Spleen (tissue), 11 donors: ENCODE measurements at regions not wholly inside any gene's neighbourhood (a gene's known extent, or its start where the extent isn't known, plus 50 kb on each side); places are given as distances from the start of the nearest gene placed in this dataset.

Source experiments
- DNase-seq: peaks from one replicate; pipeline ENCODE4 v3.0.0-alpha.2; 2020
- H3K27ac ChIP-seq, 8 donors: fragments of 200-600 bp; sonication (generic) in 7 of 8; 1 replicate in 4 of 8; 2 replicates in 4 of 8; pipeline versions ENCODE4 v1.5.0 to v1.8.0; 2016 to 2021; ENCODE audit warnings: inconsistent platforms in 4 of 8, mild to moderate bottlenecking in 4 of 8, moderate library complexity in 1 of 8
- H3K27me3 ChIP-seq, 7 donors: fragments of 200-600 bp; sonication (generic) in 6 of 7; replicated peaks in 1 of 7; 1 replicate in 4 of 7; 2 replicates in 3 of 7; pipeline versions ENCODE4 v1.5.0 to v1.8.0; 2016 to 2021; ENCODE audit warnings: inconsistent platforms in 3 of 7, mild to moderate bottlenecking in 1 of 7
- H3K36me3 ChIP-seq, 6 donors: fragments of 200-600 bp; sonication (generic) in 5 of 6; 1 replicate in 4 of 6; 2 replicates in 2 of 6; pipeline versions ENCODE4 v1.5.0 to v1.8.0; 2016 to 2021; ENCODE audit warnings: inconsistent platforms in 2 of 6
- H3K4me1 ChIP-seq, 6 donors: fragments of 200-600 bp; sonication (generic) in 5 of 6; 1 replicate in 3 of 6; 2 replicates in 3 of 6; pipeline versions ENCODE4 v1.5.0 to v1.8.0; 2016 to 2021; ENCODE audit warnings: inconsistent platforms in 3 of 6
- H3K4me3 ChIP-seq, 8 donors: fragments of 200-600 bp; sonication (generic) in 7 of 8; 1 replicate in 4 of 8; 2 replicates in 4 of 8; pipeline versions ENCODE4 v1.5.0 to v1.8.0; 2016 to 2021; ENCODE audit warnings: inconsistent platforms in 4 of 8, mild to moderate bottlenecking in 4 of 8, moderate library complexity in 2 of 8
- H3K9me3 ChIP-seq, 8 donors: fragments of 200-600 bp; sonication (generic) in 7 of 8; 1 replicate in 4 of 8; 2 replicates in 4 of 8; pipeline versions ENCODE4 v1.5.0 to v1.8.0; 2016 to 2021; ENCODE audit warnings: inconsistent platforms in 4 of 8
- POLR2A ChIP-seq, 3 donors: fragments of 450-650 bp; IDR thresholded peaks; one replicate each; pipeline ENCODE4 v1.5.1; 2017; ENCODE audit warnings: antibody characterized with exemption in 3 of 3, mild to moderate bottlenecking in 1 of 3
- POLR2AphosphoS5 ChIP-seq, 3 donors: sonication (generic); formaldehyde crosslinking; IDR thresholded peaks; one replicate each; pipeline ENCODE4 v1.5.1; 2017; ENCODE audit warnings: antibody characterized with exemption in 3 of 3
- WGBS, 5 donors: extraction: QIAGEN DNeasy Blood & Tissue Kit in 3 of 5; methylation state at CpG; one replicate each; pipeline versions ENCODE4 v1.1.5 to v1.1.7; 2013 to 2018; 5-methylcytosine and 5-hydroxymethylcytosine counted together
- intact Hi-C: fragments of 100-400 bp; cut with DNase I; formaldehyde crosslinking; loops from one replicate; pipeline ENCODE4 v1.15.0; 2023; ENCODE audit warnings: low total_unique reads
- TF ChIP-seq, protein P1 (sequence below), 11 experiments: fragments of 200-600 bp in 7 of 11; fragments of 450-650 bp in 4 of 11; sonication (generic) in 4 of 11; IDR thresholded peaks in 8 of 11; conservative IDR thresholded peaks in 3 of 11; 1 replicate in 7 of 11; 2 replicates in 4 of 11; pipeline versions ENCODE4 v1.4.0 to v1.8.0; 2016 to 2021; ENCODE audit warnings: antibody characterized with exemption in 11 of 11, inconsistent platforms in 4 of 11, mild to moderate bottlenecking in 1 of 11
- donor health status: healthy with polysubstance abuse.
- donor health status: DM: no; HTN: no; CAD: no; lungs with moderate emphysema.
- donor health status: DM: no; HTN: no; CAD: no.
- donor health status: Bipolar disorder and iron deficiency.
- donor health status: healthy.
- donor health status: DM: no; HTN: no; CAD: no.
- donor health status: DM: yes; HTN: yes; CAD: no.

DNA sequence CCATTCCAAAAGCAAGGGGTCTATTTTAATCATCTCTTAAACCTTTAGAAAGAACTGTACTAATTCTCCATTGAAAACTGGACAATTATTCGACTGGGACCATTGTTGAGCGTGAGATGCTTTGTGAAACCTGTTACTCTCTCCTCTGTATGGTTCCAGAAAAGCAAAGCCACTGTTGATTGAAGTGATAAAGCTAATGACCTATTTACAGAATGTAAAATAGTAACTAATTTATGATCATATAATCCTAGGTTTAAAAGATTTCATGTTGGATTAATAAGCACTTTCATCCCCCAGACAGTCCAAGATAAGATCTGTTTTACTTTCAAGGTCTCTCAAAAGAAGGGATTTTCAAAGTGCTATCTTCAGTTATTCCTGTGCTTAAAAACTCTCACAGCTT, 614.5 kb downstream of the TMA16 start:
- no peaks in the 10 kb centered on the region for H3K9me3 ChIP-seq
- H3K27ac ChIP-seq = no peak overlapping the region
- intact Hi-C loops = no loop called here
- H3K4me3 ChIP-seq = no peak overlapping the region
- no peak for DNase-seq
- WGBS, 5 donors = 69 to 92% (median 81%) methylated on average over 2 of the region's 2 CpGs
- no peak for TF ChIP-seq POLR2A (IDR thresholded peaks at IDR 0.05)
- TF ChIP-seq, protein P1, sequence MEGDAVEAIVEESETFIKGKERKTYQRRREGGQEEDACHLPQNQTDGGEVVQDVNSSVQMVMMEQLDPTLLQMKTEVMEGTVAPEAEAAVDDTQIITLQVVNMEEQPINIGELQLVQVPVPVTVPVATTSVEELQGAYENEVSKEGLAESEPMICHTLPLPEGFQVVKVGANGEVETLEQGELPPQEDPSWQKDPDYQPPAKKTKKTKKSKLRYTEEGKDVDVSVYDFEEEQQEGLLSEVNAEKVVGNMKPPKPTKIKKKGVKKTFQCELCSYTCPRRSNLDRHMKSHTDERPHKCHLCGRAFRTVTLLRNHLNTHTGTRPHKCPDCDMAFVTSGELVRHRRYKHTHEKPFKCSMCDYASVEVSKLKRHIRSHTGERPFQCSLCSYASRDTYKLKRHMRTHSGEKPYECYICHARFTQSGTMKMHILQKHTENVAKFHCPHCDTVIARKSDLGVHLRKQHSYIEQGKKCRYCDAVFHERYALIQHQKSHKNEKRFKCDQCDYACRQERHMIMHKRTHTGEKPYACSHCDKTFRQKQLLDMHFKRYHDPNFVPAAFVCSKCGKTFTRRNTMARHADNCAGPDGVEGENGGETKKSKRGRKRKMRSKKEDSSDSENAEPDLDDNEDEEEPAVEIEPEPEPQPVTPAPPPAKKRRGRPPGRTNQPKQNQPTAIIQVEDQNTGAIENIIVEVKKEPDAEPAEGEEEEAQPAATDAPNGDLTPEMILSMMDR (IDR thresholded peaks at IDR 0.05 in 8 of 11, conservative IDR thresholded peaks at IDR 0.05 in 3 of 11) = no peak
- TF ChIP-seq POLR2AphosphoS5 (IDR thresholded peaks at IDR 0.05) = no peak
- no peaks in the 10 kb centered on the region for H3K4me1 ChIP-seq
- no peaks in the 10 kb centered on the region for H3K36me3 ChIP-seq
- no peaks in the 10 kb centered on the region for H3K27me3 ChIP-seq

DNA sequence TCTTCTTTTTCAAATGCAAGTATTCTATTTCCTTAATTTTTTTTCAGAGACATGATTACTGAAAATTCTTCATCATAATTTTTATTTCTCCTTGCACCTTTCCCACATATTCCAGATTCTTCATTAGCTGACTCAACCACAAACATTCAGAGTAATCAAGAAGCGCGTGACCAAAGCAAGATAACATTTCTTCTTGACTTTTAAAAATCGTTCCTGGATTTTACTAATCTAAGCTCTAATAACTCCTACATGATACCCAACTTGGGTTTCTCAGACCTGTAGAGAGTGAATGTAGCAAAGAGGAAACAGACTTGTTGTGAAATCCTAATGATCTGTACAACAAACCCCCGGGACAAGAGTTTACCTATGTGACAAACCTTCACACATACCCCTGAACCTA, 615.0 kb downstream of the TMA16 start:
- TF ChIP-seq POLR2A (IDR thresholded peaks at IDR 0.05) (no peak), POLR2AphosphoS5 (IDR thresholded peaks at IDR 0.05) (no peak)
- TF ChIP-seq, protein P1 (IDR thresholded peaks at IDR 0.05 in 8 of 11, conservative IDR thresholded peaks at IDR 0.05 in 3 of 11) = no peak
- WGBS, 5 donors = 78 to 92% (median 89%) methylated on average over 4 of the region's 4 CpGs

DNA sequence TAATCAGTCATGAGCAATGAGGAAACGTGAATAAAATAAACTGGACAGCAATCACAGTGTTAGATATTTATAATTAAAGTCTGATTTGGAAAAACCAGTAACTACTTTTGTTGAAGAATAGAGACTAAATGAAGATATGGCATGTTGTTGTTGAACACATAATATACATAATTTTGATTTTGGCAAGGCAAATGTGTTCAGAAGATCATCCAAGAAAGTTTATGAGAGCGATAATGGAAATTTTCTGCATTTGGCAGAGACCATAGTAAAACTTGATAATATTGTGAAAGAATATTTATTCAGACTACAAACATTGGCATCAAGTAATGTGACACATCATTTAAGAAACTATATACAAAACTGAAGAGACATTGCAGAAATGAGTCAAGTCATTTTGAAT, 620.7 kb downstream of the TMA16 start:
- no peaks in the 10 kb centered on the region for H3K27me3 ChIP-seq
- intact Hi-C loops = no loop called here
- TF ChIP-seq, protein P1 (IDR thresholded peaks at IDR 0.05 in 8 of 11, conservative IDR thresholded peaks at IDR 0.05 in 3 of 11) = no peak
- TF ChIP-seq POLR2AphosphoS5 (IDR thresholded peaks at IDR 0.05) (no peak), POLR2A (IDR thresholded peaks at IDR 0.05) (no peak)
- H3K36me3 ChIP-seq = no peaks in the 10 kb centered on the region
- DNase-seq = no peak
- WGBS, 5 donors = 62 to 73% (median 67%) methylated on average over 2 of the region's 2 CpGs
- no peaks in the 10 kb centered on the region for H3K4me1 ChIP-seq
- no peak overlapping the region for H3K27ac ChIP-seq
- no peak overlapping the region for H3K4me3 ChIP-seq
- no peaks in the 10 kb centered on the region for H3K9me3 ChIP-seq

More for the DNA sequence above, 615.0 kb downstream of the TMA16 start:
- no peaks in the 10 kb centered on the region for H3K36me3 ChIP-seq
- H3K27ac ChIP-seq = no peak overlapping the region
- no peaks in the 10 kb centered on the region for H3K4me1 ChIP-seq
- H3K4me3 ChIP-seq = no peak overlapping the region
- no peak for DNase-seq
- no peaks in the 10 kb centered on the region for H3K9me3 ChIP-seq
- intact Hi-C loops = no loop called here
- H3K27me3 ChIP-seq = no peaks in the 10 kb centered on the region

- TF ChIP-seq POLR2AphosphoS5 (IDR thresholded peaks at IDR 0.05) = no peak
- TF ChIP-seq POLR2A (IDR thresholded peaks at IDR 0.05) = no peak
- TF ChIP-seq, protein P1 (IDR thresholded peaks at IDR 0.05 in 8 of 11, conservative IDR thresholded peaks at IDR 0.05 in 3 of 11) = no peak
- Histone ChIP-seq H3K4me3 (no peak overlapping the region), H3K4me1 (no peaks in the 10 kb centered on the region), H3K36me3 (no peaks in the 10 kb centered on the region), H3K9me3 (no peaks in the 10 kb centered on the region), H3K27ac (no peak overlapping the region), H3K27me3 (no peaks in the 10 kb centered on the region)
- intact Hi-C loops = no loop called here
- no peak for DNase-seq
- WGBS, 5 donors = 36 to 61% (median 49%) methylated on average over 1 of the region's 1 CpG
These were observed 621.8 kb downstream of the TMA16 start for GRCh38 chr4:164116286-164116685.
